GM18868 (cell line): ENCODE measurements at regions not wholly inside any gene's neighbourhood (a gene's known extent, or its start where the extent isn't known, plus 50 kb on each side); places are given as distances from the start of the nearest gene placed in this dataset.

ENCODE experiments used
- ATAC-seq: cut with Tn5 transposase; IDR thresholded peaks from one replicate; pipeline ENCODE4 v1.9.1; 2021; ENCODE audit warnings: mild to moderate bottlenecking, moderate library complexity; ENCODE audit not compliant: unreplicated experiment

- no peak for ATAC-seq
These were observed 175.5 kb upstream of the MVB12B start for GRCh38 chr9:126151031-126151685.

- no peak for ATAC-seq
These were observed 174.9 kb upstream of the MVB12B start for GRCh38 chr9:126151686-126152134.

- ATAC-seq: no peak
These were observed 173.8 kb upstream of the MVB12B start for GRCh38 chr9:126152622-126153362.

- ATAC-seq: no peak
These were observed 173.2 kb upstream of the MVB12B start for GRCh38 chr9:126153382-126153781.

- no peak for ATAC-seq
These were observed 172.3 kb upstream of the MVB12B start for GRCh38 chr9:126154182-126154827.

- ATAC-seq: no peak
These were observed 171.8 kb upstream of the MVB12B start for GRCh38 chr9:126154869-126155268.

- no peak for ATAC-seq
These were observed 170.6 kb upstream of the MVB12B start for GRCh38 chr9:126155756-126156664.

- ATAC-seq: no peak
These were observed 169.7 kb upstream of the MVB12B start for GRCh38 chr9:126156898-126157297.

GRCh38 chr9:126157423-126157822, 169.2 kb upstream of the MVB12B start:
- ATAC-seq: no peak

GRCh38 chr9:126157826-126158587, 168.6 kb upstream of the MVB12B start:
- no peak for ATAC-seq

- ATAC-seq: no peak
These were observed 167.8 kb upstream of the MVB12B start for GRCh38 chr9:126158588-126159429.

- ATAC-seq: no peak
These were observed 167.1 kb upstream of the MVB12B start for GRCh38 chr9:126159430-126160060.

GRCh38 chr9:126160067-126160853, 166.4 kb upstream of the MVB12B start:
- ATAC-seq: no peak

GRCh38 chr9:126160854-126161329, 165.7 kb upstream of the MVB12B start:
- no peak for ATAC-seq

- ATAC-seq: no peak
These were observed 163.8 kb upstream of the MVB12B start for GRCh38 chr9:126162611-126163381.

GRCh38 chr9:126164796-126165525, 161.7 kb upstream of the MVB12B start:
- no peak for ATAC-seq
